ENCODE measurements at regions not wholly inside any gene's neighbourhood (a gene's known extent, or its start where the extent isn't known, plus 50 kb on each side); places are given as distances from the start of the nearest gene placed in this dataset.

GRCh38 chr7:111630862-111631261 lies 68.6 kb upstream of the IMMP2L start:
- TF ChIP-seq, protein P1, sequence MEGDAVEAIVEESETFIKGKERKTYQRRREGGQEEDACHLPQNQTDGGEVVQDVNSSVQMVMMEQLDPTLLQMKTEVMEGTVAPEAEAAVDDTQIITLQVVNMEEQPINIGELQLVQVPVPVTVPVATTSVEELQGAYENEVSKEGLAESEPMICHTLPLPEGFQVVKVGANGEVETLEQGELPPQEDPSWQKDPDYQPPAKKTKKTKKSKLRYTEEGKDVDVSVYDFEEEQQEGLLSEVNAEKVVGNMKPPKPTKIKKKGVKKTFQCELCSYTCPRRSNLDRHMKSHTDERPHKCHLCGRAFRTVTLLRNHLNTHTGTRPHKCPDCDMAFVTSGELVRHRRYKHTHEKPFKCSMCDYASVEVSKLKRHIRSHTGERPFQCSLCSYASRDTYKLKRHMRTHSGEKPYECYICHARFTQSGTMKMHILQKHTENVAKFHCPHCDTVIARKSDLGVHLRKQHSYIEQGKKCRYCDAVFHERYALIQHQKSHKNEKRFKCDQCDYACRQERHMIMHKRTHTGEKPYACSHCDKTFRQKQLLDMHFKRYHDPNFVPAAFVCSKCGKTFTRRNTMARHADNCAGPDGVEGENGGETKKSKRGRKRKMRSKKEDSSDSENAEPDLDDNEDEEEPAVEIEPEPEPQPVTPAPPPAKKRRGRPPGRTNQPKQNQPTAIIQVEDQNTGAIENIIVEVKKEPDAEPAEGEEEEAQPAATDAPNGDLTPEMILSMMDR (IDR thresholded peaks at IDR 0.05; ENCODE audit: insufficient read depth, low read depth, low read length), result no peak
- H3K4me3 ChIP-seq (ENCODE audit: low read depth, low read length), result no peak overlapping the region
- DNase-seq (ENCODE audit: low read depth), result no peak

DNA sequence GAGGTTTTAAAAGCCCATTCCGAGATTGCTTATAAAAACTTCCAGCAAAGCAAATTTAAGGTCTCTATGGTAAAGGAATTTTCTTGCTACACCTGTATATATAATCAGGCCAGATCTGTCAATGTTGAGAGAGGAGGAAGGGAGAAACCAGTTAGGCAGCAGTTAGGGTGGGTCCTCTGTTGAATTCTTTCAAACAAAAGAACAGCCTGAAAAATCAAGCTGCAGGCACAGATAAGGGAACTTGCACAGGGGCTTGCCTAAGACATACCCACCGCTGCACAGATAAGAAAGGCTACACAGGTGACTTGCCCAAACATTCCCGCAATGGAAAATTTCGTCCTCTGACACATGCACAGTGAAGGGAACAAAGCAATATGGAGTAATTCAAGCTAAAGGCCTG lies 59.8 kb upstream of the IMMP2L start:
- no peak overlapping the region for H3K4me3 ChIP-seq (ENCODE audit: low read depth, low read length)
- TF ChIP-seq, protein P1 (IDR thresholded peaks at IDR 0.05; ENCODE audit: insufficient read depth, low read depth, low read length), result no peak

More for the DNA sequence above, 59.8 kb upstream of the IMMP2L start:
- no peak for DNase-seq (ENCODE audit: low read depth)
